GM23338 (cell line): ENCODE measurements at regions not wholly inside any gene's neighbourhood (a gene's known extent, or its start where the extent isn't known, plus 50 kb on each side); places are given as distances from the start of the nearest gene placed in this dataset.

Experiments
- ATAC-seq: fragments of 200-7000 bp; cut with Tn5 transposase; 3 replicates; pipeline ENCODE4 v1.9.1; 2020
- DNase-seq: peaks from one replicate; pipeline ENCODE4 v3.0.0-alpha.2; 2015; ENCODE audit warnings: low spot score
- H2AFZ ChIP-seq: fragments of 200-600 bp; sonication (generic); 2 replicates; pipeline ENCODE4 v1.8.0; 2016; ENCODE audit warnings: antibody characterized with exemption, mild to moderate bottlenecking, moderate library complexity
- H3F3A ChIP-seq: fragments of 200-600 bp; sonication (generic); replicated peaks from 2 replicates; pipeline ENCODE4 v1.8.0; 2017; ENCODE audit warnings: antibody characterized with exemption, mixed run types, low read depth
- H3K27ac ChIP-seq: fragments of 200-600 bp; sonication (generic); 2 replicates; pipeline ENCODE4 v1.6.1; 2016; ENCODE audit warnings: low read depth
- H3K27me3 ChIP-seq: fragments of 200-600 bp; sonication (generic); 2 replicates; pipeline ENCODE4 v1.8.0; 2016; ENCODE audit warnings: mild to moderate bottlenecking, mixed run types, moderate library complexity; ENCODE audit not compliant: insufficient read depth
- H3K36me3 ChIP-seq: fragments of 200-600 bp; sonication (generic); 2 replicates; pipeline ENCODE4 v1.8.0; 2016; ENCODE audit warnings: mild to moderate bottlenecking; ENCODE audit not compliant: insufficient read depth
- H3K4me1 ChIP-seq: fragments of 200-600 bp; sonication (generic); 2 replicates; pipeline ENCODE4 v1.8.0; 2016; ENCODE audit warnings: mild to moderate bottlenecking, moderate library complexity; ENCODE audit not compliant: insufficient read depth
- H3K4me2 ChIP-seq: fragments of 200-600 bp; sonication (generic); 2 replicates; pipeline ENCODE4 v1.7.1; 2017; ENCODE audit warnings: mixed run types
- H3K4me3 ChIP-seq: fragments of 200-600 bp; sonication (generic); 2 replicates; pipeline ENCODE4 v1.6.1; 2016; ENCODE audit warnings: mixed run types
- H3K79me2 ChIP-seq: fragments of 200-600 bp; sonication (generic); replicated peaks from 2 replicates; pipeline ENCODE4 v1.8.0; 2017; ENCODE audit warnings: mild to moderate bottlenecking; ENCODE audit not compliant: insufficient read depth
- H3K9me2 ChIP-seq: fragments of 200-600 bp; sonication (generic); 2 replicates; pipeline ENCODE4 v1.8.0; 2017; ENCODE audit not compliant: insufficient read depth
- H4K20me1 ChIP-seq: fragments of 200-600 bp; sonication (generic); replicated peaks from 2 replicates; pipeline ENCODE4 v1.8.0; 2017; ENCODE audit warnings: mild to moderate bottlenecking; ENCODE audit not compliant: insufficient read depth
- H3K27ac Mint-ChIP-seq: 2 replicates; pipeline ENCODE4 v1.8.0; 2020; ENCODE audit warnings: inconsistent platforms, mild to moderate bottlenecking, moderate library complexity, mixed read lengths
- H3K27me3 Mint-ChIP-seq: 3 replicates; pipeline ENCODE4 v1.8.0; 2022; ENCODE audit warnings: low read depth, mild to moderate bottlenecking, moderate library complexity, mixed read lengths, inconsistent platforms; ENCODE audit not compliant: insufficient read depth, poor library complexity
- H3K36me3 Mint-ChIP-seq: 3 replicates; pipeline ENCODE4 v1.8.0; 2021; ENCODE audit warnings: low read depth, mild to moderate bottlenecking, inconsistent platforms, moderate library complexity, mixed read lengths
- H3K4me1 Mint-ChIP-seq: 3 replicates; pipeline ENCODE4 v1.8.0; 2020; ENCODE audit warnings: mild to moderate bottlenecking, inconsistent platforms, mixed read lengths
- H3K4me3 Mint-ChIP-seq: 3 replicates; pipeline ENCODE4 v1.8.0; 2021; ENCODE audit warnings: moderate library complexity, mild to moderate bottlenecking, inconsistent platforms, mixed read lengths
- H3K9me3 Mint-ChIP-seq: 3 replicates; pipeline ENCODE4 v1.8.0; 2020; ENCODE audit warnings: moderate library complexity, mild to moderate bottlenecking, inconsistent platforms, mixed read lengths
- JUNB ChIP-seq: IDR thresholded peaks from one replicate; pipeline ENCODE4 v1.6.1; 2016; ENCODE audit warnings: antibody characterized with exemption; ENCODE audit not compliant: unreplicated experiment
- ZNF331 ChIP-seq: fragments of 250-450 bp; sonication (Bioruptor Pico); IDR thresholded peaks from 2 replicates; pipeline ENCODE4 v1.5.0; 2020; ENCODE audit warnings: low read depth, mild to moderate bottlenecking, moderate library complexity
- TF ChIP-seq, protein P1 (sequence below), 2 experiments: fragments of 200-600 bp in 1 of 2; sonication (generic) in 1 of 2; conservative IDR thresholded peaks; 2 replicates each; pipeline versions ENCODE4 v1.5.1 to v1.6.1; 2016 to 2017; ENCODE audit warnings: antibody characterized with exemption in 2 of 2, low read depth in 2 of 2, mild to moderate bottlenecking in 2 of 2, moderate library complexity in 1 of 2
- TF ChIP-seq, protein P2 (sequence below): fragments of 250-450 bp; sonication (Bioruptor Pico); IDR thresholded peaks from 2 replicates; pipeline ENCODE4 v1.5.0; 2020; ENCODE audit warnings: mild to moderate bottlenecking, moderate library complexity

- ATAC-seq (no peak), DNase-seq (no peak)
- no peaks in the 10 kb centered on the region for H3F3A ChIP-seq
- no peaks in the 10 kb centered on the region for H3K9me2 ChIP-seq
- no peaks in the 10 kb centered on the region for H3K36me3 ChIP-seq
- H3K27ac Mint-ChIP-seq, result no peak overlapping the region
- no peak overlapping the region for H3K4me3 Mint-ChIP-seq
- no peak for TF ChIP-seq JUNB
- TF ChIP-seq, protein P1, sequence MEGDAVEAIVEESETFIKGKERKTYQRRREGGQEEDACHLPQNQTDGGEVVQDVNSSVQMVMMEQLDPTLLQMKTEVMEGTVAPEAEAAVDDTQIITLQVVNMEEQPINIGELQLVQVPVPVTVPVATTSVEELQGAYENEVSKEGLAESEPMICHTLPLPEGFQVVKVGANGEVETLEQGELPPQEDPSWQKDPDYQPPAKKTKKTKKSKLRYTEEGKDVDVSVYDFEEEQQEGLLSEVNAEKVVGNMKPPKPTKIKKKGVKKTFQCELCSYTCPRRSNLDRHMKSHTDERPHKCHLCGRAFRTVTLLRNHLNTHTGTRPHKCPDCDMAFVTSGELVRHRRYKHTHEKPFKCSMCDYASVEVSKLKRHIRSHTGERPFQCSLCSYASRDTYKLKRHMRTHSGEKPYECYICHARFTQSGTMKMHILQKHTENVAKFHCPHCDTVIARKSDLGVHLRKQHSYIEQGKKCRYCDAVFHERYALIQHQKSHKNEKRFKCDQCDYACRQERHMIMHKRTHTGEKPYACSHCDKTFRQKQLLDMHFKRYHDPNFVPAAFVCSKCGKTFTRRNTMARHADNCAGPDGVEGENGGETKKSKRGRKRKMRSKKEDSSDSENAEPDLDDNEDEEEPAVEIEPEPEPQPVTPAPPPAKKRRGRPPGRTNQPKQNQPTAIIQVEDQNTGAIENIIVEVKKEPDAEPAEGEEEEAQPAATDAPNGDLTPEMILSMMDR (conservative IDR thresholded peaks at IDR 0.05; ENCODE audit: low read depth in 2 of 2), result no peak
- TF ChIP-seq, protein P2, sequence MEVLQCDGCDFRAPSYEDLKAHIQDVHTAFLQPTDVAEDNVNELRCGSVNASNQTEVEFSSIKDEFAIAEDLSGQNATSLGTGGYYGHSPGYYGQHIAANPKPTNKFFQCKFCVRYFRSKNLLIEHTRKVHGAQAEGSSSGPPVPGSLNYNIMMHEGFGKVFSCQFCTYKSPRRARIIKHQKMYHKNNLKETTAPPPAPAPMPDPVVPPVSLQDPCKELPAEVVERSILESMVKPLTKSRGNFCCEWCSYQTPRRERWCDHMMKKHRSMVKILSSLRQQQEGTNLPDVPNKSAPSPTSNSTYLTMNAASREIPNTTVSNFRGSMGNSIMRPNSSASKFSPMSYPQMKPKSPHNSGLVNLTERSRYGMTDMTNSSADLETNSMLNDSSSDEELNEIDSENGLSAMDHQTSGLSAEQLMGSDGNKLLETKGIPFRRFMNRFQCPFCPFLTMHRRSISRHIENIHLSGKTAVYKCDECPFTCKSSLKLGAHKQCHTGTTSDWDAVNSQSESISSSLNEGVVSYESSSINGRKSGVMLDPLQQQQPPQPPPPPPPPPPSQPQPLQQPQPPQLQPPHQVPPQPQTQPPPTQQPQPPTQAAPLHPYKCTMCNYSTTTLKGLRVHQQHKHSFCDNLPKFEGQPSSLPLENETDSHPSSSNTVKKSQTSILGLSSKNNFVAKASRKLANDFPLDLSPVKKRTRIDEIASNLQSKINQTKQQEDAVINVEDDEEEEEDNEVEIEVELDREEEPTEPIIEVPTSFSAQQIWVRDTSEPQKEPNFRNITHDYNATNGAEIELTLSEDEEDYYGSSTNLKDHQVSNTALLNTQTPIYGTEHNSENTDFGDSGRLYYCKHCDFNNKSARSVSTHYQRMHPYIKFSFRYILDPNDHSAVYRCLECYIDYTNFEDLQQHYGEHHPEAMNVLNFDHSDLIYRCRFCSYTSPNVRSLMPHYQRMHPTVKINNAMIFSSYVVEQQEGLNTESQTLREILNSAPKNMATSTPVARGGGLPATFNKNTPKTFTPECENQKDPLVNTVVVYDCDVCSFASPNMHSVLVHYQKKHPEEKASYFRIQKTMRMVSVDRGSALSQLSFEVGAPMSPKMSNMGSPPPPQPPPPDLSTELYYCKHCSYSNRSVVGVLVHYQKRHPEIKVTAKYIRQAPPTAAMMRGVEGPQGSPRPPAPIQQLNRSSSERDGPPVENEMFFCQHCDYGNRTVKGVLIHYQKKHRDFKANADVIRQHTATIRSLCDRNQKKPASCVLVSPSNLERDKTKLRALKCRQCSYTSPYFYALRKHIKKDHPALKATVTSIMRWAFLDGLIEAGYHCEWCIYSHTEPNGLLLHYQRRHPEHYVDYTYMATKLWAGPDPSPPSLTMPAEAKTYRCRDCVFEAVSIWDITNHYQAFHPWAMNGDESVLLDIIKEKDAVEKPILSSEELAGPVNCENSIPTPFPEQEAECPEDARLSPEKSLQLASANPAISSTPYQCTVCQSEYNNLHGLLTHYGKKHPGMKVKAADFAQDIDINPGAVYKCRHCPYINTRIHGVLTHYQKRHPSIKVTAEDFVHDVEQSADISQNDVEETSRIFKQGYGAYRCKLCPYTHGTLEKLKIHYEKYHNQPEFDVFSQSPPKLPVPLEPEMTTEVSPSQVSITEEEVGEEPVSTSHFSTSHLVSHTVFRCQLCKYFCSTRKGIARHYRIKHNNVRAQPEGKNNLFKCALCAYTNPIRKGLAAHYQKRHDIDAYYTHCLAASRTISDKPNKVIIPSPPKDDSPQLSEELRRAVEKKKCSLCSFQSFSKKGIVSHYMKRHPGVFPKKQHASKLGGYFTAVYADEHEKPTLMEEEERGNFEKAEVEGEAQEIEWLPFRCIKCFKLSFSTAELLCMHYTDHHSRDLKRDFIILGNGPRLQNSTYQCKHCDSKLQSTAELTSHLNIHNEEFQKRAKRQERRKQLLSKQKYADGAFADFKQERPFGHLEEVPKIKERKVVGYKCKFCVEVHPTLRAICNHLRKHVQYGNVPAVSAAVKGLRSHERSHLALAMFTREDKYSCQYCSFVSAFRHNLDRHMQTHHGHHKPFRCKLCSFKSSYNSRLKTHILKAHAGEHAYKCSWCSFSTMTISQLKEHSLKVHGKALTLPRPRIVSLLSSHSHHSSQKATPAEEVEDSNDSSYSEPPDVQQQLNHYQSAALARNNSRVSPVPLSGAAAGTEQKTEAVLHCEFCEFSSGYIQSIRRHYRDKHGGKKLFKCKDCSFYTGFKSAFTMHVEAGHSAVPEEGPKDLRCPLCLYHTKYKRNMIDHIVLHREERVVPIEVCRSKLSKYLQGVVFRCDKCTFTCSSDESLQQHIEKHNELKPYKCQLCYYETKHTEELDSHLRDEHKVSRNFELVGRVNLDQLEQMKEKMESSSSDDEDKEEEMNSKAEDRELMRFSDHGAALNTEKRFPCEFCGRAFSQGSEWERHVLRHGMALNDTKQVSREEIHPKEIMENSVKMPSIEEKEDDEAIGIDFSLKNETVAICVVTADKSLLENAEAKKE, result no peak
- no peak for TF ChIP-seq ZNF331 (CRISPR knock-in tag)
- H3K79me2 ChIP-seq, result no peaks in the 10 kb centered on the region
- H3K27me3 Mint-ChIP-seq, result no peaks in the 10 kb centered on the region
- no peak overlapping the region for H3K4me3 ChIP-seq
- no peak overlapping the region for H2AFZ ChIP-seq
- H3K36me3 Mint-ChIP-seq, result peaks cover 62% of the 10 kb centered on the region
- no peaks in the 10 kb centered on the region for H3K4me1 ChIP-seq
- no peaks in the 10 kb centered on the region for H3K27me3 ChIP-seq
- no peak overlapping the region for H3K27ac ChIP-seq
- peaks cover 98% of the 10 kb centered on the region for H3K9me3 Mint-ChIP-seq
- no peaks in the 10 kb centered on the region for H4K20me1 ChIP-seq
- no peak overlapping the region for H3K4me2 ChIP-seq
- H3K4me1 Mint-ChIP-seq, result no peaks in the 10 kb centered on the region
Observed at GRCh38 chr18:78393086-78393862, 586.3 kb upstream of the SALL3 start.
